DMS114 treated with DMSO at 0.1 percent for 48 hours (cell line): ENCODE measurements at regions not wholly inside any gene's neighbourhood (a gene's known extent, or its start where the extent isn't known, plus 50 kb on each side); places are given as distances from the start of the nearest gene placed in this dataset.

Experiments
- DNase-seq: peaks from one replicate; lab custom pipeline; 2025; ENCODE audit not compliant: unreplicated experiment; lab: John Stamatoyannopoulos, UW

- no peak for DNase-seq
Observed at GRCh38 chr6:100944644-100945043, 63.5 kb upstream of the ASCC3 start.

GRCh38 chr6:100946021-100946540, 65.0 kb upstream of the ASCC3 start:
- DNase-seq: no peak

DNA sequence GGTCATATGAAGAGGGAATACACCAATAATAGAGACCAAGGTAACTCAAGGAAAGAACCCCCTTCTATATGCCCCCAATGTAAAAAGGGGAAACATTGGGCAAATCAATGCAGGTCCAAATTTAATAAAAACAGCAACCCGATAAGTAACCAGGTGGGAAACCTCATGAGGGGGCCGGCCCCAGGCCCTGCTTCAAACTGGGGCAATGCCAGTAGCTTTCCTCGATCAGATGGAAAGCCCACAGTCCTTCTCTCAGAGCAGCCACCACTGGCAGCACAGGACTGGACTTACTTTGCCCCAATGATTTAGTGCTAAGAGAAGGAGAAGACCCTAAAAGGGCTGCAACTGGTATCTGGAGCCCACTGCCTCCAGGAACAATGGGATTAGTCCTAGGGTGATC, 65.6 kb upstream of the ASCC3 start:
- DNase-seq: no peak

DNA sequence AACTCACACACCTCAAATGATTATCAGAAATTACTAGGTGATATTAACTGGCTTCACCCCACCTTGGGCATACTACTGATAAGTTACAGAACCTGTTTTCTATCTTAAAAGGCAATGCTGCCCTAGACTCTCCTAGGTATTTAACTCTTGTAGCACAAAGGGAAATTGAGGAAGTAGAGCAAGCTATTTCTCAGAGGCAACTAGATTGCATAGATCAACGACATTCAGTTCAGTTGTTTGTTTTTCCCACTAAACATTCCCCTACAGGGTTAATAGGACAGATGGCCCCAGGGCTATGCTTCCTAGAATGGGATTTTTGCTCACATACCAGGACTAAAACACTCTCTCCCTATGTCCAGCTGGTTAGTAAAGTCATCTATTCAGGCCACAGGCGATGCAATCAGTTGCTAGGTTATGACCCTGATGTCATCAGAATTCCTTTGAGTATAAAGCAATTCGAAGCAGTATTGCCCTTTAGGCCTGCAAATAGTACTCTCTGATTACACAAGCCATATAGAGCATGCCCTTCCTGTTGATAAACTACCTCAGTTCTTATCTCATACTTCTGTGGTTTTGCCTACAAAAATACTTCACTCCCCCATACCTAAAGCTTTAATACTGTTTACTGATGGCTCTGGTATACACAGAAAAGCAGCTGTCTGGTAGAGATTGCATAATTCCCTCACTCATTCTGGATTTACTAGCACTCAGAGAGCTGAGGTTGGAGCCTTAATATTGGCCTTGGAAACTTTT, 67.4 kb upstream of the ASCC3 start:
- no peak for DNase-seq

DNA sequence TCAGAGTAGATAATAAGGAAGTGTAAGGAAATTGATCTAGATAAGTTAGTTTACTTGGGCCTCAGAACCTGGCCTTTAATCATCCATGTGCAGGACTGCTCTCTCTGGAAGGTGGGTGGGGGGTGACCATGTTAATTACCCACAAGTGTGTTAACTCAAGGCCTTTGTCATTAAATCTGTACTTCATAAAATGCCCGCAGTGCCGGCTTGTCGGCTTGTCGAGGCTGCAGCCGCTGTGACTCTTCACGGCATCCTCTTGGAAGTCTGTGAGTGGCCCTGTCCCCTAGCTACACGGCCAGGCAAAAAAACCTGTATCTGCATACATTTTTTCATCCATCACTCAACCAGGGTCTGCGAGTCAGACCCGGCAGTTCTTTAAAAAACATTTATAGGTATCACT, 70.9 kb upstream of the ASCC3 start:
- DNase-seq: no peak

DNA sequence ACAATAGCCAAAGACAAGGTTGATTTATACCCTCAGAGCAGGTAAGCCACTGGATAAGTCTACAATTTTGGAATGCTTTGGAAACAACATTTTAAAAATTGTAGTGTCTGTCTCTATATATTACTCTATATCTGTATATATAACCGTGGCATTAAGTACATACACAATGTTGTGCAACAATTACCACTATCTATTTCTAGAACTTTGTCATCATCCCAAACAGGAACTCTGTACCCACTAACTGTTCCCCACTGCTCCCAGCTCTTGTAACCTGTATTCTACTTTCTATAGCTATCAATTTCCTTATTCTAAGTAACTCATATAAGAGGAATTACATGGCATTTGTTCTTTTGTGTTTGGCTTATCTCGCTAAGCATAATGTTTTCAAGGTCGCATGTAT, 78.2 kb upstream of the ASCC3 start:
- DNase-seq: no peak

DNA sequence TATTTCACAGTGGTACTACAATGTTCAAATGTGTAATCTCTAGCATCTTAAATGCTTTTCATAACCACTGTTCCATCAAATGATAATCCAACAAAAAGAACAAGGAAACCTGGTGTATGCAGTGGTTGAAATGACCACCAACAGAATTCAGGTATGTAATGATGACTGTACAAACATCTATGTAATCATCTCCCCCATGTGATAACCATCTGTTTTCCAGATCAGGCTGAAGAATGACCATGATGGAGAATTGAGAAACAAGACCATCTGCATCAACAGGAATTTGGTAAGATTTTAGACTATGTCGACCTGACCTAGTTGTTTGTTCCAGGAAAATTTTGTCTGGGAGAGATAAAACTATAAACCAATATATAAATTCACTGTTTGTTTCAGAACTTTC, 81.3 kb upstream of the ASCC3 start:
- no peak for DNase-seq

- DNase-seq: no peak
Observed at GRCh38 chr6:100965067-100965466, 83.9 kb upstream of the ASCC3 start.

DNA sequence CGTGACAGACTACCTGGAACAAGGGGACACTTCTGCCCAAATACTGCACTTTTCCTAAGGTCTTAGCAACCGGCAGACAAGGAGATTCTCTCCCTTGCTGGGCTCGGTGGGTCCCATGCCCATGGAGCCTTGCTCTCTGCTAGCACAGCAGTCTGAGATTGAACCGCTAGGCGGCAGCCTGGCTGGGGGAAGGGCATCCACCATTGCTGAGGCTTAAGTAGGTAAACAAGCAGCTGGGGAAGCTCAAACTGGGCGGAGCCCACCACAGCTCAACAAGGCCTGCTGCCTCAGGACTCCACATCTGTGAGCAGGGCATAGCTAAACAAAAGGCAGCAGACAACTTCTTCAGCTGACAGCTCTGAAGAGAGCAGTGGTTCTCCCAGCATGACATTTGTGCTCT, 87.8 kb upstream of the ASCC3 start:
- no peak for DNase-seq

GRCh38 chr6:100979267-100979666, 98.1 kb upstream of the ASCC3 start:
- no peak for DNase-seq

DNA sequence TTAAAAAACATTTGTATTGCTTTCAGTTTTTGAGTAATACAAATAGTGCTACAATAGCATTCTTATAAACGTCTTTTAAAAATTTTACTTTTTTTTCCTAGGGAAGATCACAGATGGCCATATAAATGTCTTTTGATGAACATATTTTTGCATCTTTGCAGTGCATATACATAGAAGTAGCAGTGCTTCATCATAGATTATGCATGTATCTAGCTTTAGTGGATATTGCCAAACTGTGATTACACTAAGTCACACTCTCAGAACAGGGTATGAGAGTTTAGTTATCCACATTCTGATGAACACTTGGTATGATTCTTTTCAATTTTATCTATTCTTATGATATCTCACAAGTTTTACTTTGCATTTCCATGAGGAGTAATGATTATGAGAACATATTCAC, 99.8 kb upstream of the ASCC3 start:
- no peak for DNase-seq

DNA sequence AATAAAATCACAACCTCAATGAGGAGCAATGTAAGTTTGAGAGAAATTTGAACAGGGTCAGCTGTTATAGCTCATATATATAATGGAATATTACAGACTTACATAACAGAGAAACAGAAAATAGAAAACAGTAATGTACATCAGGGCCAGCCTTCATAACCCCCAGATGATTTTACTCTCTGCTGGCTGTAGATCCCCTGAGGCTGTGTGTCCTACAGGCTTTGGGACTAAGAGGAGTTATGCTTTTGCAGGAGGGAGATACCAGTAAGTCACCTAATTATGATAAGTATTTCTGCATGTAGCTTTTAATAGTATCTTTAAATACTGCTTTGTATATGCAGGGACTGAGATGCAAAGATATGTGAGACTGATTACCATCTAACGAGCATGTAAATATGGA, 105.8 kb upstream of the ASCC3 start:
- DNase-seq: no peak

GRCh38 chr6:100987556-100987955, 106.4 kb upstream of the ASCC3 start:
- no peak for DNase-seq

DNA sequence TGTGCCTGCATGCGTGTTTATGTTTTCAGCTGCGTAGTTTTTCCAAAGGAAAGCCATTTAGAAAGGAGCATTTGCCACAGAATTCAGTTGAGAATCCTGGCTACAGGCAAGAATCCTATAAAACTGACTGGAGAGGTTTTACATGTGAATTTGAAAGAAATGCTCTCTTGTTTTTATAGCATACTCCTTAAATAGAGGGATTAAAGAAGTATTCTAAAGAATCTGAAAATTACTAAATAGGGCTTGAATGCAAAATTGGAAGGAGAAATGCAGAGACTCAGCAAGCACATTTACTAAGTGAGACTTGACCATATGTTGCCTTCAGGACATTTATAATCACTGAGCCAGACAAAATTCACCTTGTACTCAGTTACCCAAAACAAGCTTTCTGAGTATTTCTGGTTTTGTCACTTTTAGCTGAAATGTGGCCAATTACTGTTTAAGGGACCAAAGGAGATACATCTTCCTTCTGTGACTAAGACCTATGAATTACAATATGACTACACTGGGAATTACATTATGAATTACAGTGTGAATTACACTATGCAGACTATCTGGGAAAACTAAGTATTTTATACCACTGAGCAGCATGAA, 107.4 kb upstream of the ASCC3 start:
- DNase-seq: no peak

DNA sequence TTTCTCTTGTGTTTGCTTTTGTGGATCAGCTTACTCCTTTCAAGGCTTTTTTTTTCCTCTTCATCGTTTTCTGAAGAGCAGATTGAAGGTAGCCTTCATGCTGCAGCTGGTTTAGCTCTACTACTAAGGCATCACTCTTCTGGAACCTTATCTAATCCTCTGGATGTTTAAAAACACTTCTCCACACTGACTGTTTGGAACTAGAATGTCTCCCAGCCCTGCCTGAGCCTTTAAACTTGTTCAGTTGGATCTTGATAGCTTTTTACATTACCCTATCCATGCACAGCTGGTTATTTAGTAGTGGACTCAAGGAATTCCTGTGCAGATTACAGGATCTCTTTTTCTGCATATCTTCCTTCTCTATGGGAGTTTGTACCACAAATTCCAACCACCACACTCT, 108.9 kb upstream of the ASCC3 start:
- DNase-seq: no peak

GRCh38 chr6:100996409-100996808, 115.3 kb upstream of the ASCC3 start:
- no peak for DNase-seq

DNA sequence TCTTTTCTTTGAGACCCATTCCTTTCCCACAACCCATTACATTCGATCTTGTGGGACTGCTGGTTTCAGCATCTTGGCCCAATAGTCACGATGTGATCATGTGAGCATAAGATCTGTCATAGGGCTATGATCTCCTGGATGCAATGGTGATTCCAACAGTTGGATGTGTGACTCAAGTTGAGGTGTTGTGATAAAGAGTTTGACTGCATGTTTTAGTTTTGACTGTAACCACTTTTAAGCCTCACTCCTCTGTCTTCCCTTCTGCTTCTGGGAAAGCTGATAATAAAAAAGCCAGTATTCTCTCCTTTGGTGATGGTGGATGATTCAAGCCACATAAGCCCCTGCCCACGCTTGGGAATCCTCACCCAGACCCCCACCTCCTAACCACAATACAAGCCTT, 117.0 kb upstream of the ASCC3 start:
- DNase-seq: no peak

DNA sequence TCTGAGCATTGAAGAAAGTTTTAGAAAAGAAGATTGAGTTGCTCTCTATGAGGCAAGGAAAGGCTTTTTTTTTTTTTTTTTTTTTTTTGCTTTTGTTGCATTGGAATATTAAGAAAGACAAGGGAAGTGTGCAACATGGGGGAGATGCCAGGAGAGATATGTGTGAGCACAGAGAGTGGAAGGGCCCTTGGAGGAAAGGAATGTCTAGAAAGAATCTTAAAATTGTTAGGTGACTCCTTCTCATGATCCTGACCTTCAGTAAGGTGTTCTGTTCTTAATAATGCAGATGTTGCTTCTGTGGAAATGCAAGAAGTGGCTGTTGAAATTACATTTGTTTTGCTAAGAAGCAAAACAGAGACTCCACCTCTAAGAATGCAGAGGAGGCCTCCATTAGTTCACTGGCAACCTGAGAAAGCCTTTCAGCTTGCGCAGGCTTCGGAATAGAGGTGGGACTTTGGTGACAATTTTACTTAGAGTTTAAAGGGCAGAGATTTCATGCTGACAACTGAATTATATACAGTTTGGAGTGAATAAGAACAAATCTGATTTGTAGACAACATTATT, 118.0 kb upstream of the ASCC3 start:
- DNase-seq: no peak

GRCh38 chr6:101000341-101000740, 119.2 kb upstream of the ASCC3 start:
- DNase-seq: no peak

GRCh38 chr6:101001012-101001411, 119.9 kb upstream of the ASCC3 start:
- no peak for DNase-seq

DNA sequence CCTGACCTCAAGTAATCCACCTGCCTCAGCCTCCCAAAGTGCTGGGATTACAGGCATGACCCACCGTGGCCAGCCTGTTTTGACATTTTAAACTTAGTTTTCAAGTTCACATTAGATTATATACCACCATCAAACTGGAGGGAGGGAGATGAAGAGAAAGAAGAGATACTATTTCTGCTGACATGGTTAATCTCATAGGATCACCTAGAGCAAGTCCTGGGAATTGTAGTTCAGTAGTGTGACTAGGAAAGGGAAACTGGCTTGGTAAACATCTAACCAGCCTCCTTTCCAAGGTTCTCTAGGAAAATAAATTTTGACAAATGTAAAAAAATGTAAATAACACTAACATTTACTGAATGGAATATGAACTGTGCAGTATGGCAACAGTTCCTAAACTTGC, 120.5 kb upstream of the ASCC3 start:
- no peak for DNase-seq

DNA sequence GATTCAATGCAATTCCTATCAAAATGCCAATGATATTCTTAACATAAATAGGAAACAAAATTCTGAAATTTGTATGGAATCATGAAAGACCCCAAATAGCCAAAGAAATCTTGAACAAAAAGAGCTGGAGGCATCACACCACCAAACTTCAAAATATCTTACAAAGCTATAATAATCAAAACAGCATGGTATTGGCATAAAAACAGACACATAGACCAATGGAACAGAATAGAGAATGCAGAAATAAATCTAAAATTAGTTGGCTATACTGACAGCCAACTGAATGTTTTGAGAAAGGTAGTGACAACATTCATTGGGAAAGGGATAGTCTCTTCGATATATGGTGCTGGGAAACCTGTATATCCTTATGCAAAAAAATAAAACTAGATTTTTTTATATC, 121.9 kb upstream of the ASCC3 start:
- no peak for DNase-seq

GRCh38 chr6:101011186-101011585, 130.1 kb upstream of the ASCC3 start:
- no peak for DNase-seq
